ENCODE measurements at regions not wholly inside any gene's neighbourhood (a gene's known extent, or its start where the extent isn't known, plus 50 kb on each side); places are given as distances from the start of the nearest gene placed in this dataset.
"Not testable (repeated sequence)": the region's sequence is repeated elsewhere in the genome, so short reads cannot be mapped to it uniquely, and the experiment has no call there.

- Histone ChIP-seq H3K4me3 (no peak overlapping the region), H3K27me3 (no peaks in the 10 kb centered on the region), H3K4me1 (no peaks in the 10 kb centered on the region), H3K9me3 (no peaks in the 10 kb centered on the region), H3K27ac (no peak overlapping the region), H3K36me3 (no peaks in the 10 kb centered on the region)
- intact Hi-C loops (cut with DNase I): no loop called here
- peak; percentile 52 for ATAC-seq
- no peak for TF ChIP-seq CTCF (IDR thresholded peaks at IDR 0.05)
- no peak for DNase-seq
Observed at GRCh38 chr9:19630760-19631159, 158.1 kb downstream of the SLC24A2 start.

DNA sequence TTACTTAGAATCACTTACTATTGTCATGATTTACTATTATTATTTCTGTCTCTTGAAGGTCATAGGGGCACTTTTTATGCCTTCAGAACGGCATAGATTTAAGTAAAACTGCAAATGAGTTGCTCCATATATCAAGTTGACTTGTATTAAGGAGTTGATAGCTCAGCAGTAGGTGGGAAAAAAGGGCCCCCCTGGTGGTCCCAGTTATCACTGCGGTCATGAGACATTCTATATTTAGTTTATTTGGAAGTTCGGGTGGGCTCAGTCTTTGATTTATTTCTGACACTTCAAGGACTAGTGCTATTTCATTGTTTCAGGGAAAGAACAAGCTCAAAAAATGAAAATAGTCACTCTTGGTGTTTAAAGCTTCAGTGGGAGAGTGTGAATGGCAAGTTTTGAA is 159.3 kb downstream of the SLC24A2 start:
- H3K4me1 ChIP-seq: no peaks in the 10 kb centered on the region
- no peak overlapping the region for H3K27ac ChIP-seq
- intact Hi-C loops (cut with DNase I): no loop called here
- no peaks in the 10 kb centered on the region for H3K27me3 ChIP-seq
- H3K36me3 ChIP-seq: no peaks in the 10 kb centered on the region
- ATAC-seq: no peak
- no peak overlapping the region for H3K4me3 ChIP-seq
- TF ChIP-seq CTCF (IDR thresholded peaks at IDR 0.05): no peak
- no peak for DNase-seq
- no peaks in the 10 kb centered on the region for H3K9me3 ChIP-seq

GRCh38 chr9:19625426-19625825 is 163.4 kb downstream of the SLC24A2 start:
- H3K9me3 ChIP-seq; H3K4me1 ChIP-seq; ATAC-seq; H3K4me3 ChIP-seq; DNase-seq; H3K27me3 ChIP-seq; H3K36me3 ChIP-seq; H3K27ac ChIP-seq; intact Hi-C loops (cut with DNase I): not testable (repeated sequence)

GRCh38 chr9:19624519-19624918 is 164.3 kb downstream of the SLC24A2 start:
- ATAC-seq (no peak), DNase-seq (no peak)
- intact Hi-C loops (cut with DNase I): no loop called here
- Histone ChIP-seq H3K4me1 (no peaks in the 10 kb centered on the region), H3K36me3 (no peaks in the 10 kb centered on the region), H3K27ac (no peak overlapping the region), H3K9me3 (no peaks in the 10 kb centered on the region), H3K4me3 (no peak overlapping the region), H3K27me3 (peaks cover 10% of the 10 kb centered on the region)
- no peak for TF ChIP-seq CTCF (IDR thresholded peaks at IDR 0.05)

DNA sequence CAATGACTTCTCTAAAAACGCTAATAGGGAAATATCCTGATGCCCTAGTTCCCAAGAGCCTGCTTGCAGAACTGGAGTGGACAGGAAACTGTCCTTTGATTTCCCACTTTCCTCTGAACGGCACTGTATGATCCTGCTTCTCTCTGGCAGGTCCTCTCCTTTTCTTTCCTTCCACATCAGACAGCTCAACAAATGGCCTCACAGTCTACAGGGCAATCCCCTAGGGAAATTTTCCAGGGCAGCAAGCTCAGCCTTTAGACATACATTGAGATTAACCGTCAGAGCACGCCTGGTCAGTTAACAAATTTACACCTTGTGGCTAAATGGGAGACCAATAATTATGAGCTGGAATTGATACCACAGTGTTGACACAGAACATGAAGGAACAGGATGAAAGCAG is 164.9 kb downstream of the SLC24A2 start:
- Histone ChIP-seq H3K36me3 (no peaks in the 10 kb centered on the region), H3K4me3 (no peak overlapping the region), H3K27me3 (peaks cover 10% of the 10 kb centered on the region), H3K4me1 (no peaks in the 10 kb centered on the region), H3K9me3 (no peaks in the 10 kb centered on the region), H3K27ac (no peak overlapping the region)
- TF ChIP-seq CTCF (IDR thresholded peaks at IDR 0.05): no peak
- DNase-seq (no peak), ATAC-seq (no peak)
- intact Hi-C loops (cut with DNase I): no loop called here

GRCh38 chr9:19620326-19620725 is 168.5 kb downstream of the SLC24A2 start:
- intact Hi-C loops (cut with DNase I): no loop called here
- Histone ChIP-seq H3K27ac (no peak overlapping the region), H3K4me3 (no peak overlapping the region), H3K36me3 (no peaks in the 10 kb centered on the region), H3K9me3 (no peaks in the 10 kb centered on the region), H3K27me3 (peaks cover 10% of the 10 kb centered on the region), H3K4me1 (no peaks in the 10 kb centered on the region)
- DNase-seq (no peak), ATAC-seq (no peak)
- no peak for TF ChIP-seq CTCF (IDR thresholded peaks at IDR 0.05)
